WTC11 (cell line): ENCODE measurements at regions not wholly inside any gene's neighbourhood (a gene's known extent, or its start where the extent isn't known, plus 50 kb on each side); places are given as distances from the start of the nearest gene placed in this dataset.

Experiments used
- ATAC-seq: fragments of 200-7000 bp; cut with Tn5 transposase; 2 replicates; pipeline ENCODE4 v1.10.0; 2021; ENCODE audit warnings: mild to moderate bottlenecking, moderate library complexity
- CTCF ChIA-PET: fragments of 300-600 bp; sonication (Branson Sonifier 250); formaldehyde crosslinking; loops from one replicate; lab custom pipeline; 2021; ENCODE audit warnings: antibody characterized with exemption; lab: Charles Lee
- POLR2A ChIA-PET: fragments of 350-600 bp; sonication (Branson Sonifier 250); formaldehyde crosslinking; loops from one replicate; lab custom pipeline; 2021; ENCODE audit warnings: antibody characterized with exemption; lab: Charles Lee
- DNase-seq: peaks from one replicate; pipeline ENCODE4 v3.0.0; 2021; ENCODE audit warnings: low spot score
- H3K27ac Mint-ChIP-seq: 2 replicates; pipeline ENCODE4 v1.8.0; 2021; ENCODE audit warnings: mixed read lengths
- H3K27me3 Mint-ChIP-seq: 2 replicates; pipeline ENCODE4 v1.8.0; 2021; ENCODE audit warnings: low read depth, mild to moderate bottlenecking, moderate library complexity, mixed read lengths
- H3K36me3 Mint-ChIP-seq: 2 replicates; pipeline ENCODE4 v1.8.0; 2021; ENCODE audit warnings: mixed read lengths
- H3K4me1 Mint-ChIP-seq: 2 replicates; pipeline ENCODE4 v1.8.0; 2022; ENCODE audit warnings: mixed read lengths
- H3K4me3 Mint-ChIP-seq: 2 replicates; pipeline ENCODE4 v1.8.0; 2021; ENCODE audit warnings: mild to moderate bottlenecking, moderate library complexity, mixed read lengths
- H3K9me3 Mint-ChIP-seq: 2 replicates; pipeline ENCODE4 v1.8.0; 2021; ENCODE audit warnings: mixed read lengths
- FOXP4 ChIP-seq: sonication (generic); formaldehyde crosslinking; IDR thresholded peaks from 2 replicates; pipeline ENCODE4 v1.8.0; 2022; ENCODE audit warnings: mild to moderate bottlenecking, missing genetic modification reagents
- MXD4 ChIP-seq: fragments of 250-450 bp; sonication (Bioruptor Pico); IDR thresholded peaks from 2 replicates; pipeline ENCODE4 v1.8.0; 2021; ENCODE audit warnings: mild to moderate bottlenecking, moderate library complexity, borderline replicate concordance
- NFATC4 ChIP-seq: fragments of 250-450 bp; sonication (Bioruptor Pico); IDR thresholded peaks from 2 replicates; pipeline ENCODE4 v1.9.0; 2021; ENCODE audit warnings: mild to moderate bottlenecking
- NFE2L1 ChIP-seq: sonication (generic); formaldehyde crosslinking; IDR thresholded peaks from 2 replicates; pipeline ENCODE4 v1.8.1; 2023; ENCODE audit warnings: missing genetic modification reagents
- NR1H2 ChIP-seq: sonication (generic); formaldehyde crosslinking; IDR thresholded peaks from 2 replicates; pipeline ENCODE4 v1.9.0; 2021; ENCODE audit warnings: mild to moderate bottlenecking, moderate library complexity, missing genetic modification reagents
- NR3C1 ChIP-seq: sonication (generic); formaldehyde crosslinking; conservative IDR thresholded peaks from 2 replicates; pipeline ENCODE4 v1.8.1; 2023; ENCODE audit warnings: low read depth, mild to moderate bottlenecking, missing genetic modification reagents
- RELA ChIP-seq: sonication (generic); formaldehyde crosslinking; IDR thresholded peaks from 2 replicates; pipeline ENCODE4 v1.8.1; 2022; ENCODE audit warnings: missing genetic modification reagents, mild to moderate bottlenecking, borderline replicate concordance
- RORB ChIP-seq: fragments of 250-450 bp; sonication (Bioruptor Pico); IDR thresholded peaks from 2 replicates; pipeline ENCODE4 v1.9.0; 2021; ENCODE audit warnings: mild to moderate bottlenecking
- ZBTB21 ChIP-seq: sonication (generic); formaldehyde crosslinking; IDR thresholded peaks from 2 replicates; pipeline ENCODE4 v1.8.1; 2023; ENCODE audit warnings: mild to moderate bottlenecking, missing genetic modification reagents, borderline replicate concordance
- ZBTB43 ChIP-seq: sonication (generic); formaldehyde crosslinking; IDR thresholded peaks from 2 replicates; pipeline ENCODE4 v1.8.1; 2023; ENCODE audit warnings: mild to moderate bottlenecking, missing genetic modification reagents
- ZNF138 ChIP-seq: sonication (generic); formaldehyde crosslinking; conservative IDR thresholded peaks from 2 replicates; pipeline ENCODE4 v1.8.1; 2022; ENCODE audit warnings: mild to moderate bottlenecking, moderate library complexity, missing genetic modification reagents
- TF ChIP-seq, protein P1 (sequence below): sonication (generic); formaldehyde crosslinking; IDR thresholded peaks from 2 replicates; pipeline ENCODE4 v1.8.1; 2023; ENCODE audit warnings: mild to moderate bottlenecking, moderate library complexity, missing genetic modification reagents
- TF ChIP-seq, protein P2 (sequence below): sonication (generic); formaldehyde crosslinking; IDR thresholded peaks from 2 replicates; pipeline ENCODE4 v1.8.1; 2023; ENCODE audit warnings: mild to moderate bottlenecking, missing genetic modification reagents
- TF ChIP-seq, protein P3 (sequence below): fragments of 250-450 bp; sonication (Bioruptor Pico); IDR thresholded peaks from 2 replicates; pipeline ENCODE4 v1.9.0; 2021; ENCODE audit warnings: mild to moderate bottlenecking, borderline replicate concordance

GRCh38 chr12:107287436-107288413, 194.4 kb upstream of the CRY1 start:
- Mint-ChIP-seq H3K4me3 (no peak overlapping the region), H3K27ac (no peak overlapping the region), H3K27me3 (no peaks in the 10 kb centered on the region; the same call in 1 of the 2 replicates), H3K4me1 (peaks cover 13% of the 10 kb centered on the region), H3K36me3 (no peaks in the 10 kb centered on the region), H3K9me3 (peaks cover 24% of the 10 kb centered on the region)
- DNase-seq = no peak
- TF ChIP-seq, protein P1, sequence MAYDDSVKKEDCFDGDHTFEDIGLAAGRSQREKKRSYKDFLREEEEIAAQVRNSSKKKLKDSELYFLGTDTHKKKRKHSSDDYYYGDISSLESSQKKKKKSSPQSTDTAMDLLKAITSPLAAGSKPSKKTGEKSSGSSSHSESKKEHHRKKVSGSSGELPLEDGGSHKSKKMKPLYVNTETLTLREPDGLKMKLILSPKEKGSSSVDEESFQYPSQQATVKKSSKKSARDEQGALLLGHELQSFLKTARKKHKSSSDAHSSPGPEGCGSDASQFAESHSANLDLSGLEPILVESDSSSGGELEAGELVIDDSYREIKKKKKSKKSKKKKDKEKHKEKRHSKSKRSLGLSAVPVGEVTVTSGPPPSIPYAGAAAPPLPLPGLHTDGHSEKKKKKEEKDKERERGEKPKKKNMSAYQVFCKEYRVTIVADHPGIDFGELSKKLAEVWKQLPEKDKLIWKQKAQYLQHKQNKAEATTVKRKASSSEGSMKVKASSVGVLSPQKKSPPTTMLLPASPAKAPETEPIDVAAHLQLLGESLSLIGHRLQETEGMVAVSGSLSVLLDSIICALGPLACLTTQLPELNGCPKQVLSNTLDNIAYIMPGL = no peak
- no peak for TF ChIP-seq MXD4
- TF ChIP-seq NFATC4 (CRISPR knock-in tag) = no peak
- no peak for TF ChIP-seq NR3C1 (CRISPR knock-in tag)
- no peak for TF ChIP-seq RELA (CRISPR knock-in tag)
- TF ChIP-seq, protein P2, sequence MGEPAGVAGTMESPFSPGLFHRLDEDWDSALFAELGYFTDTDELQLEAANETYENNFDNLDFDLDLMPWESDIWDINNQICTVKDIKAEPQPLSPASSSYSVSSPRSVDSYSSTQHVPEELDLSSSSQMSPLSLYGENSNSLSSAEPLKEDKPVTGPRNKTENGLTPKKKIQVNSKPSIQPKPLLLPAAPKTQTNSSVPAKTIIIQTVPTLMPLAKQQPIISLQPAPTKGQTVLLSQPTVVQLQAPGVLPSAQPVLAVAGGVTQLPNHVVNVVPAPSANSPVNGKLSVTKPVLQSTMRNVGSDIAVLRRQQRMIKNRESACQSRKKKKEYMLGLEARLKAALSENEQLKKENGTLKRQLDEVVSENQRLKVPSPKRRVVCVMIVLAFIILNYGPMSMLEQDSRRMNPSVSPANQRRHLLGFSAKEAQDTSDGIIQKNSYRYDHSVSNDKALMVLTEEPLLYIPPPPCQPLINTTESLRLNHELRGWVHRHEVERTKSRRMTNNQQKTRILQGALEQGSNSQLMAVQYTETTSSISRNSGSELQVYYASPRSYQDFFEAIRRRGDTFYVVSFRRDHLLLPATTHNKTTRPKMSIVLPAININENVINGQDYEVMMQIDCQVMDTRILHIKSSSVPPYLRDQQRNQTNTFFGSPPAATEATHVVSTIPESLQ (CRISPR knock-in tag) = no peak
- no peak for TF ChIP-seq FOXP4 (CRISPR knock-in tag)
- no peak for TF ChIP-seq NR1H2 (CRISPR knock-in tag)
- TF ChIP-seq RORB (CRISPR knock-in tag) = no peak
- no peak for TF ChIP-seq ZBTB43
- TF ChIP-seq, protein P3, sequence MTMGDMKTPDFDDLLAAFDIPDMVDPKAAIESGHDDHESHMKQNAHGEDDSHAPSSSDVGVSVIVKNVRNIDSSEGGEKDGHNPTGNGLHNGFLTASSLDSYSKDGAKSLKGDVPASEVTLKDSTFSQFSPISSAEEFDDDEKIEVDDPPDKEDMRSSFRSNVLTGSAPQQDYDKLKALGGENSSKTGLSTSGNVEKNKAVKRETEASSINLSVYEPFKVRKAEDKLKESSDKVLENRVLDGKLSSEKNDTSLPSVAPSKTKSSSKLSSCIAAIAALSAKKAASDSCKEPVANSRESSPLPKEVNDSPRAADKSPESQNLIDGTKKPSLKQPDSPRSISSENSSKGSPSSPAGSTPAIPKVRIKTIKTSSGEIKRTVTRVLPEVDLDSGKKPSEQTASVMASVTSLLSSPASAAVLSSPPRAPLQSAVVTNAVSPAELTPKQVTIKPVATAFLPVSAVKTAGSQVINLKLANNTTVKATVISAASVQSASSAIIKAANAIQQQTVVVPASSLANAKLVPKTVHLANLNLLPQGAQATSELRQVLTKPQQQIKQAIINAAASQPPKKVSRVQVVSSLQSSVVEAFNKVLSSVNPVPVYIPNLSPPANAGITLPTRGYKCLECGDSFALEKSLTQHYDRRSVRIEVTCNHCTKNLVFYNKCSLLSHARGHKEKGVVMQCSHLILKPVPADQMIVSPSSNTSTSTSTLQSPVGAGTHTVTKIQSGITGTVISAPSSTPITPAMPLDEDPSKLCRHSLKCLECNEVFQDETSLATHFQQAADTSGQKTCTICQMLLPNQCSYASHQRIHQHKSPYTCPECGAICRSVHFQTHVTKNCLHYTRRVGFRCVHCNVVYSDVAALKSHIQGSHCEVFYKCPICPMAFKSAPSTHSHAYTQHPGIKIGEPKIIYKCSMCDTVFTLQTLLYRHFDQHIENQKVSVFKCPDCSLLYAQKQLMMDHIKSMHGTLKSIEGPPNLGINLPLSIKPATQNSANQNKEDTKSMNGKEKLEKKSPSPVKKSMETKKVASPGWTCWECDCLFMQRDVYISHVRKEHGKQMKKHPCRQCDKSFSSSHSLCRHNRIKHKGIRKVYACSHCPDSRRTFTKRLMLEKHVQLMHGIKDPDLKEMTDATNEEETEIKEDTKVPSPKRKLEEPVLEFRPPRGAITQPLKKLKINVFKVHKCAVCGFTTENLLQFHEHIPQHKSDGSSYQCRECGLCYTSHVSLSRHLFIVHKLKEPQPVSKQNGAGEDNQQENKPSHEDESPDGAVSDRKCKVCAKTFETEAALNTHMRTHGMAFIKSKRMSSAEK = no peak
- no peak for TF ChIP-seq NFE2L1
- no peak for TF ChIP-seq ZBTB21 (CRISPR knock-in tag)
- no peak for TF ChIP-seq ZNF138
- CTCF ChIA-PET = no interaction called here
- POLR2A ChIA-PET = no interaction called here
- no peak for ATAC-seq
